ENCODE measurements at regions not wholly inside any gene's neighbourhood (a gene's known extent, or its start where the extent isn't known, plus 50 kb on each side); places are given as distances from the start of the nearest gene placed in this dataset.

- POLR2A ChIA-PET, result no interaction called here
- ATAC-seq, result no peak
- H3K36me3 Mint-ChIP-seq, result no peaks in the 10 kb centered on the region
- peaks cover 0 to 7% (median 0%) of the 10 kb centered on the region in 9 donors for H3K9me3 Mint-ChIP-seq
- DNase-seq, result no peak
- H3K27ac Mint-ChIP-seq, result no peak overlapping the region
- H3K27me3 Mint-ChIP-seq, result peaks cover 0 to 11% (median 9%) of the 10 kb centered on the region in 5 donors
- H3K4me3 Mint-ChIP-seq, result no peak overlapping the region
- H3K4me1 Mint-ChIP-seq, result peaks cover 0 to 4% (median 0%) of the 10 kb centered on the region in 4 donors
Measured at GRCh38 chr6:105608711-105609374, 206.0 kb upstream of the PREP start.

GRCh38 chr6:105607636-105608621 lies 205.0 kb upstream of the PREP start:
- DNase-seq, result no peak
- Mint-ChIP-seq H3K4me1 (peaks cover 0 to 4% (median 0%) of the 10 kb centered on the region in 4 donors), H3K27me3 (peaks cover 0 to 10% (median 9%) of the 10 kb centered on the region in 5 donors), H3K9me3 (peaks cover 0 to 7% (median 0%) of the 10 kb centered on the region in 9 donors), H3K27ac (no peak overlapping the region), H3K36me3 (no peaks in the 10 kb centered on the region), H3K4me3 (no peak overlapping the region)
- ATAC-seq, result no peak
- POLR2A ChIA-PET, result no interaction called here

GRCh38 chr6:105606831-105607463 lies 204.1 kb upstream of the PREP start:
- H3K27ac Mint-ChIP-seq, result no peak overlapping the region
- H3K4me1 Mint-ChIP-seq, result peaks cover 0 to 4% (median 0%) of the 10 kb centered on the region in 4 donors
- H3K27me3 Mint-ChIP-seq, result peaks cover 0 to 10% (median 7%) of the 10 kb centered on the region in 5 donors
- no peak for DNase-seq
- H3K9me3 Mint-ChIP-seq, result peaks cover 0 to 7% (median 0%) of the 10 kb centered on the region in 9 donors
- POLR2A ChIA-PET, result no interaction called here
- no peak for ATAC-seq
- H3K36me3 Mint-ChIP-seq, result no peaks in the 10 kb centered on the region
- H3K4me3 Mint-ChIP-seq, result no peak overlapping the region

GRCh38 chr6:105604587-105604884 lies 201.7 kb upstream of the PREP start:
- Mint-ChIP-seq H3K9me3 (peaks cover 0 to 7% (median 0%) of the 10 kb centered on the region in 9 donors), H3K4me3 (no peak overlapping the region), H3K27ac (no peak overlapping the region), H3K36me3 (no peaks in the 10 kb centered on the region), H3K27me3 (peaks cover 2 to 7% (median 7%) of the 10 kb centered on the region in 5 donors), H3K4me1 (peaks cover 0 to 4% (median 2%) of the 10 kb centered on the region in 4 donors)
- ATAC-seq (no peak), DNase-seq (no peak)
- POLR2A ChIA-PET, result no interaction called here

GRCh38 chr6:105603788-105604586 lies 201.1 kb upstream of the PREP start:
- H3K27me3 Mint-ChIP-seq, result peaks cover 1 to 7% (median 2%) of the 10 kb centered on the region in 5 donors
- H3K36me3 Mint-ChIP-seq, result no peaks in the 10 kb centered on the region
- no peak overlapping the region for H3K4me3 Mint-ChIP-seq
- H3K27ac Mint-ChIP-seq, result no peak overlapping the region
- no peak for DNase-seq
- peaks cover 0 to 4% (median 2%) of the 10 kb centered on the region in 4 donors for H3K4me1 Mint-ChIP-seq
- POLR2A ChIA-PET, result no interaction called here
- no peak for ATAC-seq
- peaks cover 0 to 7% (median 0%) of the 10 kb centered on the region in 9 donors for H3K9me3 Mint-ChIP-seq

GRCh38 chr6:105601541-105602236 lies 198.8 kb upstream of the PREP start:
- POLR2A ChIA-PET, result no interaction called here
- ATAC-seq (no peak), DNase-seq (no peak)
- H3K27me3 Mint-ChIP-seq, result peaks cover 0 to 9% (median 2%) of the 10 kb centered on the region in 5 donors
- peaks cover 0 to 4% (median 2%) of the 10 kb centered on the region in 4 donors for H3K4me1 Mint-ChIP-seq
- H3K36me3 Mint-ChIP-seq, result peaks cover 0 to 5% (median 0%) of the 10 kb centered on the region in 3 donors
- peak overlapping the region in 2 of 10 donors; percentile 44 to 46 for H3K4me3 Mint-ChIP-seq
- peak overlapping the region in 2 of 10 donors; percentile 2 to 33 for H3K27ac Mint-ChIP-seq
- peaks cover 0 to 11% (median 0%) of the 10 kb centered on the region in 9 donors for H3K9me3 Mint-ChIP-seq

- Mint-ChIP-seq H3K4me3 (no peak overlapping the region), H3K4me1 (peaks cover 0 to 4% (median 2%) of the 10 kb centered on the region in 4 donors), H3K27ac (no peak overlapping the region), H3K9me3 (peaks cover 0 to 7% (median 0%) of the 10 kb centered on the region in 9 donors), H3K36me3 (peaks cover 0 to 5% (median 0%) of the 10 kb centered on the region in 3 donors), H3K27me3 (peaks cover 0 to 9% (median 2%) of the 10 kb centered on the region in 5 donors)
- POLR2A ChIA-PET, result no interaction called here
- DNase-seq, result no peak
- no peak for ATAC-seq
Measured at GRCh38 chr6:105600336-105601260, 197.7 kb upstream of the PREP start.

GRCh38 chr6:105598264-105598663 lies 195.4 kb upstream of the PREP start:
- Mint-ChIP-seq H3K36me3 (peaks cover 0 to 5% (median 0%) of the 10 kb centered on the region in 3 donors), H3K4me3 (no peak overlapping the region), H3K27ac (no peak overlapping the region), H3K9me3 (peaks cover 0 to 4% (median 0%) of the 10 kb centered on the region in 9 donors), H3K27me3 (peaks cover 0 to 9% (median 2%) of the 10 kb centered on the region in 5 donors), H3K4me1 (peaks cover 0 to 8% (median 2%) of the 10 kb centered on the region in 4 donors)
- ATAC-seq (no peak), DNase-seq (no peak)
- POLR2A ChIA-PET, result no interaction called here

GRCh38 chr6:105596284-105596755 lies 193.4 kb upstream of the PREP start:
- H3K27ac Mint-ChIP-seq, result no peak overlapping the region
- peaks cover 0 to 4% (median 0%) of the 10 kb centered on the region in 9 donors for H3K9me3 Mint-ChIP-seq
- no peak overlapping the region for H3K4me3 Mint-ChIP-seq
- peaks cover 0 to 6% (median 2%) of the 10 kb centered on the region in 4 donors for H3K4me1 Mint-ChIP-seq
- peaks cover 0 to 9% (median 2%) of the 10 kb centered on the region in 5 donors for H3K27me3 Mint-ChIP-seq
- POLR2A ChIA-PET, result no interaction called here
- ATAC-seq (no peak), DNase-seq (no peak)
- peaks cover 0 to 5% (median 0%) of the 10 kb centered on the region in 3 donors for H3K36me3 Mint-ChIP-seq

GRCh38 chr6:105595829-105596228 lies 192.9 kb upstream of the PREP start:
- Mint-ChIP-seq H3K9me3 (peaks cover 0 to 4% (median 0%) of the 10 kb centered on the region in 9 donors), H3K4me1 (peaks cover 0 to 11% (median 7%) of the 10 kb centered on the region in 4 donors), H3K27ac (no peak overlapping the region), H3K4me3 (no peak overlapping the region), H3K27me3 (peaks cover 0 to 9% (median 2%) of the 10 kb centered on the region in 5 donors), H3K36me3 (peaks cover 0 to 5% (median 0%) of the 10 kb centered on the region in 3 donors)
- POLR2A ChIA-PET, result no interaction called here
- DNase-seq, result no peak
- ATAC-seq, result no peak

GRCh38 chr6:105594821-105595220 lies 191.9 kb upstream of the PREP start:
- no peak overlapping the region for H3K27ac Mint-ChIP-seq
- H3K4me1 Mint-ChIP-seq, result peaks cover 0 to 12% (median 7%) of the 10 kb centered on the region in 4 donors
- no peak overlapping the region for H3K4me3 Mint-ChIP-seq
- DNase-seq, result no peak
- H3K9me3 Mint-ChIP-seq, result peaks cover 0 to 4% (median 0%) of the 10 kb centered on the region in 9 donors
- peaks cover 0 to 5% (median 0%) of the 10 kb centered on the region in 3 donors for H3K36me3 Mint-ChIP-seq
- POLR2A ChIA-PET, result no interaction called here
- no peak for ATAC-seq
- peaks cover 0 to 9% (median 1%) of the 10 kb centered on the region in 5 donors for H3K27me3 Mint-ChIP-seq
